Astrocyte (in vitro differentiated cells and primary cell): ENCODE measurements at regions not wholly inside any gene's neighbourhood (a gene's known extent, or its start where the extent isn't known, plus 50 kb on each side); places are given as distances from the start of the nearest gene placed in this dataset.

Experiments
- DNase-seq: peaks from one replicate; pipeline ENCODE4 v3.0.0-alpha.2; 2010; ENCODE audit warnings: low read depth
- FAIRE-seq: peaks from 2 replicates; lab custom pipeline; 2011; peaks lifted over from hg19 to GRCh38; lab: Jason Lieb, UNC
- H2AFZ ChIP-seq: 2 replicates; pipeline ENCODE4 v1.6.0; 2012; ENCODE audit warnings: low read depth, low read length, inconsistent platforms
- H3K27ac ChIP-seq: 2 replicates; pipeline ENCODE4 v1.5.1; 2011; ENCODE audit warnings: low read depth, low read length, inconsistent platforms
- H3K27me3 ChIP-seq: 2 replicates; pipeline ENCODE4 v1.6.0; 2011; ENCODE audit warnings: low read length, inconsistent platforms; ENCODE audit not compliant: insufficient read depth
- H3K36me3 ChIP-seq: 2 replicates; pipeline ENCODE4 v1.5.1; 2011; ENCODE audit warnings: low read length, inconsistent platforms; ENCODE audit not compliant: insufficient read depth
- H3K4me1 ChIP-seq: 2 replicates; pipeline ENCODE4 v1.5.1; 2011; ENCODE audit warnings: low read length, inconsistent platforms; ENCODE audit not compliant: insufficient read depth
- H3K4me2 ChIP-seq: 2 replicates; pipeline ENCODE4 v1.6.0; 2012; ENCODE audit warnings: low read length, inconsistent platforms
- H3K4me3 ChIP-seq: 2 replicates; pipeline ENCODE4 v1.5.1; 2011; ENCODE audit warnings: low read depth, mild to moderate bottlenecking, low read length, inconsistent platforms; ENCODE audit not compliant: insufficient read depth
- H3K79me2 ChIP-seq: 2 replicates; pipeline ENCODE4 v1.6.0; 2012; ENCODE audit warnings: mild to moderate bottlenecking, low read length, inconsistent platforms; ENCODE audit not compliant: insufficient read depth
- H3K9ac ChIP-seq: 2 replicates; pipeline ENCODE4 v1.6.0; 2012; ENCODE audit warnings: mild to moderate bottlenecking, low read length, inconsistent platforms
- H3K9me3 ChIP-seq: 2 replicates; pipeline ENCODE4 v1.5.1; 2012; ENCODE audit warnings: low read depth, mild to moderate bottlenecking, low read length, inconsistent platforms; ENCODE audit not compliant: insufficient read depth
- H4K20me1 ChIP-seq: 2 replicates; pipeline ENCODE4 v1.6.0; 2012; ENCODE audit warnings: low read length, inconsistent platforms; ENCODE audit not compliant: insufficient read depth
- H3K27ac Mint-ChIP-seq: one replicate; pipeline ENCODE4 v1.8.0; 2021; ENCODE audit warnings: mild to moderate bottlenecking, mixed read lengths; ENCODE audit not compliant: unreplicated experiment
- H3K27me3 Mint-ChIP-seq: one replicate; pipeline ENCODE4 v1.8.0; 2021; ENCODE audit warnings: low read depth, mixed read lengths; ENCODE audit not compliant: unreplicated experiment
- H3K36me3 Mint-ChIP-seq: one replicate; pipeline ENCODE4 v1.8.0; 2021; ENCODE audit warnings: low read depth, mixed read lengths; ENCODE audit not compliant: unreplicated experiment
- H3K4me1 Mint-ChIP-seq: one replicate; pipeline ENCODE4 v1.8.0; 2021; ENCODE audit warnings: low read depth, mixed read lengths; ENCODE audit not compliant: unreplicated experiment
- H3K4me3 Mint-ChIP-seq: one replicate; pipeline ENCODE4 v1.8.0; 2021; ENCODE audit warnings: mild to moderate bottlenecking, moderate library complexity, mixed read lengths; ENCODE audit not compliant: unreplicated experiment
- H3K9me3 Mint-ChIP-seq: one replicate; pipeline ENCODE4 v1.8.0; 2021; ENCODE audit warnings: mild to moderate bottlenecking, mixed read lengths; ENCODE audit not compliant: unreplicated experiment
- EZH2 ChIP-seq: IDR thresholded peaks from 2 replicates; pipeline ENCODE4 v1.6.1; 2012; ENCODE audit warnings: mild to moderate bottlenecking, low read length, inconsistent platforms; ENCODE audit not compliant: insufficient read depth
- TF ChIP-seq, protein P1 (sequence below): IDR thresholded peaks from 2 replicates; pipeline ENCODE4 v1.5.1; 2011; ENCODE audit warnings: low read depth, mild to moderate bottlenecking, inconsistent platforms, low read length, moderate library complexity; ENCODE audit not compliant: insufficient read depth

DNA sequence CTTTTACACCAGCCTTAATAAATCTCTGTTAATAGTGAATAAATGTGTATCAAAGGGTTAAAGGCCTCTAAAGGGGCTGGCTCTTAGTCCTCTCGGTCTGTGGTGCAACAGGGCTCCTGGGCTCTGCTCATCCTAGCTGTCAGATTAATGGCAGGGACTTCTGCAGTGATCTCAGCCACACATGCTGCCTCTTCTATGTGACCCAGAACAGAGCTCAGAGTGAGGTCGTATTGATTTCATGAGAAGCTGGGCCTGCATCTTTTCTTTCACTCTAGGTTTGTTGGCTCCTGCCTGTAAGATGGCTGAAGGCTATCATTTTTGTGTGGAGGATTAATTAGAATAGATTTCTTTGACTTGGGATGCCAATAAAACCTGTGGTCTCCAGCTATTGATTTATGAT is 165.0 kb upstream of the GLRA1 start:
- Mint-ChIP-seq H3K27me3 (peaks cover 10% of the 10 kb centered on the region), H3K4me3 (no peak overlapping the region), H3K4me1 (peaks cover 8% of the 10 kb centered on the region), H3K9me3 (no peaks in the 10 kb centered on the region), H3K27ac (no peak overlapping the region), H3K36me3 (no peaks in the 10 kb centered on the region)
- H3K27me3 ChIP-seq: no peaks in the 10 kb centered on the region
- H2AFZ ChIP-seq: no peak overlapping the region
- DNase-seq (no peak), FAIRE-seq (no peak)
- TF ChIP-seq EZH2: no peak
- H3K36me3 ChIP-seq: no peaks in the 10 kb centered on the region
- H3K79me2 ChIP-seq: no peaks in the 10 kb centered on the region
- H3K9ac ChIP-seq: no peak overlapping the region
- no peaks in the 10 kb centered on the region for H3K9me3 ChIP-seq
- no peaks in the 10 kb centered on the region for H4K20me1 ChIP-seq
- no peak overlapping the region for H3K4me2 ChIP-seq
- no peaks in the 10 kb centered on the region for H3K4me1 ChIP-seq
- no peak overlapping the region for H3K27ac ChIP-seq
- no peak overlapping the region for H3K4me3 ChIP-seq

GRCh38 chr5:152086668-152087067 is 162.0 kb upstream of the GLRA1 start:
- Histone ChIP-seq H3K4me3 (no peak overlapping the region), H3K9me3 (no peaks in the 10 kb centered on the region), H3K4me1 (no peaks in the 10 kb centered on the region), H3K27me3 (no peaks in the 10 kb centered on the region), H4K20me1 (no peaks in the 10 kb centered on the region), H3K9ac (no peak overlapping the region), H3K36me3 (no peaks in the 10 kb centered on the region), H2AFZ (no peak overlapping the region), H3K79me2 (no peaks in the 10 kb centered on the region), H3K27ac (no peak overlapping the region), H3K4me2 (no peak overlapping the region)
- Mint-ChIP-seq H3K27ac (no peak overlapping the region), H3K27me3 (peaks cover 10% of the 10 kb centered on the region), H3K4me3 (no peak overlapping the region), H3K4me1 (no peaks in the 10 kb centered on the region), H3K36me3 (no peaks in the 10 kb centered on the region), H3K9me3 (no peaks in the 10 kb centered on the region)
- FAIRE-seq: no peak
- no peak for TF ChIP-seq EZH2
- TF ChIP-seq, protein P1, sequence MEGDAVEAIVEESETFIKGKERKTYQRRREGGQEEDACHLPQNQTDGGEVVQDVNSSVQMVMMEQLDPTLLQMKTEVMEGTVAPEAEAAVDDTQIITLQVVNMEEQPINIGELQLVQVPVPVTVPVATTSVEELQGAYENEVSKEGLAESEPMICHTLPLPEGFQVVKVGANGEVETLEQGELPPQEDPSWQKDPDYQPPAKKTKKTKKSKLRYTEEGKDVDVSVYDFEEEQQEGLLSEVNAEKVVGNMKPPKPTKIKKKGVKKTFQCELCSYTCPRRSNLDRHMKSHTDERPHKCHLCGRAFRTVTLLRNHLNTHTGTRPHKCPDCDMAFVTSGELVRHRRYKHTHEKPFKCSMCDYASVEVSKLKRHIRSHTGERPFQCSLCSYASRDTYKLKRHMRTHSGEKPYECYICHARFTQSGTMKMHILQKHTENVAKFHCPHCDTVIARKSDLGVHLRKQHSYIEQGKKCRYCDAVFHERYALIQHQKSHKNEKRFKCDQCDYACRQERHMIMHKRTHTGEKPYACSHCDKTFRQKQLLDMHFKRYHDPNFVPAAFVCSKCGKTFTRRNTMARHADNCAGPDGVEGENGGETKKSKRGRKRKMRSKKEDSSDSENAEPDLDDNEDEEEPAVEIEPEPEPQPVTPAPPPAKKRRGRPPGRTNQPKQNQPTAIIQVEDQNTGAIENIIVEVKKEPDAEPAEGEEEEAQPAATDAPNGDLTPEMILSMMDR: no peak
- no peak for DNase-seq

GRCh38 chr5:152084476-152084875 is 159.8 kb upstream of the GLRA1 start:
- Mint-ChIP-seq H3K4me3 (no peak overlapping the region), H3K36me3 (no peaks in the 10 kb centered on the region), H3K27me3 (peaks cover 7% of the 10 kb centered on the region), H3K4me1 (no peaks in the 10 kb centered on the region), H3K9me3 (no peaks in the 10 kb centered on the region), H3K27ac (no peak overlapping the region)
- no peak overlapping the region for H3K4me3 ChIP-seq
- H3K4me1 ChIP-seq: no peaks in the 10 kb centered on the region
- no peak overlapping the region for H3K4me2 ChIP-seq
- H3K27ac ChIP-seq: no peak overlapping the region
- no peaks in the 10 kb centered on the region for H3K36me3 ChIP-seq
- H3K27me3 ChIP-seq: no peaks in the 10 kb centered on the region
- H3K9me3 ChIP-seq: no peaks in the 10 kb centered on the region
- no peak overlapping the region for H2AFZ ChIP-seq
- TF ChIP-seq, protein P1: no peak
- no peak for TF ChIP-seq EZH2
- no peak for FAIRE-seq
- DNase-seq: no peak
- no peak overlapping the region for H3K9ac ChIP-seq
- H4K20me1 ChIP-seq: no peaks in the 10 kb centered on the region
- H3K79me2 ChIP-seq: no peaks in the 10 kb centered on the region
